HG03469 (cell line): ENCODE measurements at regions not wholly inside any gene's neighbourhood (a gene's known extent, or its start where the extent isn't known, plus 50 kb on each side); places are given as distances from the start of the nearest gene placed in this dataset.

ENCODE experiments used
- ATAC-seq: cut with Tn5 transposase; IDR thresholded peaks from one replicate; pipeline ENCODE4 v1.9.1; 2021; ENCODE audit warnings: mild to moderate bottlenecking, moderate library complexity, moderate number of reproducible peaks; ENCODE audit not compliant: unreplicated experiment

DNA sequence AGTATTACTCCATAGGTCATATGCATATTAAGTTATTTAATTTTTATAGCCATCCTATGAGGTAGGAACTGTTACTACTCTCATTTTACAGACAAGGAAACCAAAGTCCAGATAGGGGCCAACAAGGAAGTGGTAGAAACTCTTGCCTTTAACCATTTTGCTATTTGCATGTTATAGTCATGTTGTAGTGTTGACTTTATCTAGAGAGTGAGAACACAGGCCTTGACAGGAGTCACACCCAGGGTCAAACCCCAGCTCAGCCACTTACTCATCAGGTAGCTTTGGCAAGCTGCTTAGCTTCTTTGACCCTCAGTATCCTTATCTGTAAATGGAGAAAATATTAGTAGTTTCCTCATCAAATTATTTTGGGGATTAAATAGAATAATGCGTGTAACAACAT is 156.2 kb downstream of the CAND1 start:
- no peak for ATAC-seq

DNA sequence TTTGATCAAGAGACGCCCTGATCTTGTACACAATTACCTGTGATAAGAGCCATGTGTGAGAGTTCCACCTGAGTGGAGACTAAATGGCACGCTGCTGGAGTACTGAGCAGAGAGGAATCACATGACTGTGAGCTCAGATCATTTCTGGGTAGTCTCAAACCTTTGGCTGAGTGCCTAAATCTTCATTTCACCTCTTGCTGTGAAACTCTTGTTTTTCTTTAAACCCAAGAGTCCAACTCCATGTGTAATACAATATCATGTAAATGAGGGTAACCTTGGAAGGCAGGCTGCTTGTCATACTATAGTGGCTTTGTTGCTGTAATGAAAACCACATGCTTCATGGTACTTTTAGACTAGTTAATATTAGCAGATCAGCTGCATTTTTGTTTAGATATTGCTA is 156.9 kb downstream of the CAND1 start:
- ATAC-seq: no peak

DNA sequence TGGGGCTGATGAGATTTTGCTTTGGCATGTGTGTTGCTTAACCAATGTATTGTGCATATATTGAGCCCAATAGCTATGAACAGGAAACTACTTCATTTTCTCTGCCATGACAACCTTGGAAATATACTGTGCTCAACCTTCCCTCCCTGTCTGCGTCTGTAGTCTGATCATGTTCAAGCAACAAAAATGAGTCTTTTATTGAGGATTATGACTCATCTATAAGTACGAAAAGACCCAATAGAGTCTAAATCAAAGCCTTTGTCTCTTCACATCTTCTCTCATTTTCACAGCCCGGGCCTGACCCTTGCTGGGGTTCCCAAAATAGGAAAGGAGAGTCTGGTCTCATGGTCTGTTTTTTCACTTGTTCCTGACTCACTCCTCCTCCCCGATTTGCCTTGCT is 158.2 kb downstream of the CAND1 start:
- no peak for ATAC-seq

DNA sequence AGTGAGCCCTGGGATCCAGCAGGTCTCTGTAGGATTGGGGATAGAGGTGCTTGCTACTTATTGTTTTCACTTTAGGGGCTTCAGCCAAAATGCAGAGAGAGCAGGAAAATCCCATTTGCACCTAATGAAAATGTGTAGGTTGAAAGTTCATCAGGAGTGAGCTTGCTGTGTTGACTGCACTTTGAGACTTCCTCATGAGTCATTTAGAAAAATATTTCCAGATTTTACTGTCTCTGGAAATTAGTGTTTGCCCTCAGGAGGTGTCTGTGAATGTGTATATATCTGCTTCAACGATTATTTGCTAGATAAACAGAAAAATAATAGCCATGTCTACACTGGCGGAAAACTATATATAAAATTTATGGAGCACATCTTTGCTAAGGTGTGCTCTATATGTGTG is 159.3 kb downstream of the CAND1 start:
- no peak for ATAC-seq

DNA sequence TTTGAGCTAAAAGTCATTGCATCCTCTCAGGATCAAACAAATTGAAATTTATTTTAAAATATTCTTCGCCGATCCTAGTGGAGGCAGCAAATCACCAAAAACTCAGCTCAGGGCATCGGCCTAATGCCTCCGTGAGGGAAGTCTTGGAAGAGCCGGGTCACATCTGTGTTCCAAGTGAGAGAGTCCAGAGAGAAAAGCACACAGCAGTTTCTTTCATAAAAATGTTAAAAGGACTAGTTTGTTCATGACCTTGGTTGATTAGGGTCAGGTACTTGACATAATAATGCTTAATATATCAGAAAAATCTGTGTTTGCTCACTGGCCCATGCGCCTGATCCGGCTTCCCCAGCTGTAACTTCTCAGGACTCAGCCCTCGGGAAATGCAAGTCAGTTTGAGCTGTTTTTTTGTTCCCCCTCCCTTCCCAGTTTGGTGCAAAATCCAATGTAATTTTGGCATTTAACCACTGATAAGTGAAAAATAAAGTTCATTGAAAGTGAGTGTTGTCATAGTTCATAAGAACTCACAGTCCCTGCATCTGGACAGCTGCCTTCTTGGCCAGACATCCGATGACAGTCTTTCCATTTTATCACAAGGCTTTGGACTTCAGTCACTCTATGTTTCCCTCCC is 161.7 kb downstream of the CAND1 start:
- ATAC-seq: no peak

DNA sequence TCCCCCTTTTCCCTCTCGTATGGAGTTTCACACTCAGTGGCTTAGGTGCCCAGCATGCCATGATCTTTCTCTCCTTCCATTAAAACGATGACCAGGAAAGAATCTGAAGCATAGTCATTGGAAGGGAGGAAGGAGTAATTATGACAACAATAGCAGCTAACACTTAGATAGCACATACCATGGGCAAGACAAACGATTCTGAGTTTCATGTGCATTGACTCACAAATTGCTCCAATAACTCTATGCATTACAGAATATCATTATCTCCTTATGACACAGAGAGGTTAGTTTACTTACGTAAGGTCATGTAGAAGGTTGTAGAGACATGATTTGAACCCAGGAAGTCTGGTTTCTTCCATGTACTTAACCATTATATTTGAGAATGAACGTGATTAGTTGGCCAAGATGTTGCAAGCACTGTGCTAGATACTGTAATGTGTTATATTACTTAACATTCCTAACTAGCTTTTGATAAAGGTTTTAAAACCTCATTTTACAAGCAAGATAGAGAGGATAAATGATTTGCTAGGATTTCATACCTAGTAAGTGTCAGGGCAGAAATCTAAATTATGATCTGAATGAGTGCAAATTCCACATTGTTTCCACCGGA is 162.4 kb downstream of the CAND1 start:
- no peak for ATAC-seq

DNA sequence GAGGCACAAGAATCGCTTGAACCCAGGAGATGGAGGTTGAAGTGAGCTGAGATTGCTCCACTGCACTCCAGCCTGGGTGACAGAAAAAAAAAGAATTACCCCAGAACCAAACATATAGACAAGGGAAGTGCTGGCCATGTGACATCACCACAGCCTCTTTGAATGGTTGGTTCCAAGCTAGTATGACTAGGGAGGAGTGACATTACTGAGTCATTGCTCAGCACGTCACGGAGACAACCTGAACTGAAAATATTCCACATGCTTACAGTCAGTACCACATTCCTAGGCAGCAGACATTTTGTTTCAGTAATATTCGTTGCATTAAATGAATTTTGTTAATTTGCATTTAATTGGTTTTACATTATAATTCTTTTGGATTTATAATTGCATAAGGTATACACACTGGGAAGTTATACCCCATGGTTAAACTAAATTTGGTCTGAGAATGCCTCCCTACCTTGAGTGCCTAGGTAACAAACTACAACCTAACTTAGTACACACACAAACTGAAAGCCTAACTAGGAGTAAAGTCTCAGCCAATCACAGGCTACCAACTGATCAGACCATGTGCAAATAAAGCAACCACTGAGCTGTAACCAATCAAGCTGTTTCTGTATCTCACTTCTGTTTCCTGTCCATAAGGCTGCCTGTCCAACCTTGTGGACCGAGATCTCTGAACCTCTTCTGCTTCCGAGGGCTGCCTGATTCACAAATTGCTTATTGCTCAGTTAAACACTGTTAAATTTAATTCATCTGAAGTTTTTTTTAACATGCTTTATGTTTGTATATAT is 164.4 kb downstream of the CAND1 start:
- peak; percentile 75 for ATAC-seq

DNA sequence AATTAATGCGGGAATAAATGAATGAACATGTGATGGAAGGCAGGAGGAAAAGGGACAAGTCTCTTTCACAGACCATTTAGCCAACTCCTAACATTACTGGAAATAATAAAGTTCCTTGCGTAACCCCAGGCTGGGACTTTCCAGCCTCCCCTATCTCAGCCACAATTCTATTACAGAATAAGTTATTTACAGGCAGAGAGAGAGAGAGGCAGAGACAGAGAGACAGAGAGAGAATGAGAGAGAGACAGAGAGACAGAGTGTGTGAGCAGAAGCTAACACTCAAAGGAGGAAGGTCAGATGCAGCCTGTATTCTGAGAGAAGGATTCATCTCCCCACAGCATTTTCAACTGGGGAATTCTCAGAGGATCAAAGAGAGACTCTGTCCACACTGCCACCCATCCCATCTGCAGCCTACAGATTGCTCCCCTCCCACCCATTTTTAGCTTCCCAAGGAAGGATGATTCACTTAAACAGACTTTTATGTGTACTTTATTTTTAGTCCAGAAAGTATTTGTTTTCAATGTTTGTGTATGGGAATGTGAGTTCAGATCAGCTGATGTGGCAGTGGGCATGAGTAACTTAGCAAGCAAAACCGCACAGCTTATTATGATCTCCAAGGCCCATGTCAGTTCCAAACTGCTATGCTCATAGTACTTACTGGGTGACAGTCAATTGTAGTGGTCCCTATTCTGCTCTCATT is 165.7 kb downstream of the CAND1 start:
- no peak for ATAC-seq

DNA sequence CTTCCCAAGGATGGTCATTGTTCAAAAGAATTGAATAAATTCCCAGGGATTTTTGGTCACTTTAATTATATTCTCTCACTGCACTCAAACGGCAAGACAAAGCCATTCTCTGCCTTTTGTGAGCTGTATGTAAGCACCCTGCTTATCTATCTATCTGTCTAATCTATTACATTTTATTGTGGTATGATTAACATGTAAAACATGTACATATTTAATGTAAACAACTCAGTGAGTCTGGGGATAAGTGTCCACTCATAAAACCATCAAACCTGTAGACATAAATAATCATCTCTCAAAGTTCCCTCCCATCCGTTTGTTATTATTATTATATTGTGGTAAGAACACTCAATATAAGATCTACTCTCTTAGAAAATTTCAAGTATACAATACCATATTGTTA is 167.1 kb downstream of the CAND1 start:
- ATAC-seq: no peak

DNA sequence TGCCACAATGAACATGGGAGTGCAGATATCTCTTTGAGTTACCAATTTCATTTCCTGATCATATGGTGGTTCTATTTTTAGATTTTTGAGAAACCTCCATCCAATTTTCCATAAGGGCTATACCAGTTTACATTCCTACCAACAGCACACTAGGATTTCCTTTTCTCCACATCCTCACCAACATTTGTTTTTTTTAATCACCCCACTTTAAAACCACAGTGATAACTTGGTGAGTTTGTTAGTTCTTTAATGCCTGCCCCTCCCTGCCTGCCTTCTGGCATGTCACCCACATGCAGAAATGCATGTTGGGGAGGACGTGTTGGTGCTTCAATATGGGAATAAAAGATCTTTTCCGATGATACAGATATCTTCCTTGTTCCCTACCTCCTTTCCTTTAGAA is 167.9 kb downstream of the CAND1 start:
- ATAC-seq: no peak

DNA sequence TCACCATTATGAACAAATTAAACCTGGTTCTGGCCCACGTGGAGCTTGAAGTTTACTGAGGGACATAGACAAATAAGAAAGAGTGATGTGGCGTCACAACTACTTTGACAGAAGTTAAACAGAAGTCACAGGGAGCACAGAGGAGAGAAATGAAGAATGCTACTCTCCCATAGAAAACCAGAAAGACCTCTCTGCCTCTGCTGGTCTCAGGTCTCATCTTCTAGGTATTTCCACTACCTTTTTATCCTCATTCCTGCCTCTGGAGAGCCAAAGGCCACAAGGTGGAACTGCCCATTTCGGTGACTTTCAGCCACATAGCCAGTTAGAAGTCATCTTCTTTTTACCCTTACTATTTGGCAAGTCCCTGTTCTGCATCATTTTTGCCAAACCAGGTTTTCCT is 170.5 kb downstream of the CAND1 start:
- ATAC-seq: no peak

DNA sequence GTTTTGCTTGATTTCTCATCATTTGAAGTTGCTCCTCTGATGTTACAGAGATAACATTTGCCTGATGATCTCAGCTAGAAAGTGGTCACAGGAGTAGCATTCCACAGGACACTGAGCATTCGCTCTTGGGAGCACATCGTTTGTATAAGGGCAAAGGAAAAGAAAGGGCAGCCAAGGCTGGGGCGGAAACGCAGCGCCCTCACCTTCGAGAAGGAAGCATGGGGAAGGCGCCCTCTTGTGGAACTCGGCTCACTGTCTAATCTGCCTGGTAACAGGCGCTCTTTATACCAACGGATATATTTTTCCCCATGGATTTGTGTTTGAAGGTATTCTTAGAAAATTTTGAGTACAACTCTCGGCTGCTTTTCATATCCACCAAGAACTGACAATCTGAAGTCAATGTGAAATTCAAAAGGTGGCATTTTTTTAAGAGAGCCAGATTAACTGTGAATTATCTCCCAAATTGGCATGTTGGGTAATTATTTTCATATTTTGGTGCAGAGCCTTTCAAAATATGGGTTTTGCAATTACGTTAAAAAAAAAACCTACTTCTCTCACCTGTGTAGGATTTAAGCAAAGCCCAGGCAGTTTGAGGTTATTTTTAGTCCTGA is 172.7 kb downstream of the CAND1 start:
- ATAC-seq: peak; percentile 80

DNA sequence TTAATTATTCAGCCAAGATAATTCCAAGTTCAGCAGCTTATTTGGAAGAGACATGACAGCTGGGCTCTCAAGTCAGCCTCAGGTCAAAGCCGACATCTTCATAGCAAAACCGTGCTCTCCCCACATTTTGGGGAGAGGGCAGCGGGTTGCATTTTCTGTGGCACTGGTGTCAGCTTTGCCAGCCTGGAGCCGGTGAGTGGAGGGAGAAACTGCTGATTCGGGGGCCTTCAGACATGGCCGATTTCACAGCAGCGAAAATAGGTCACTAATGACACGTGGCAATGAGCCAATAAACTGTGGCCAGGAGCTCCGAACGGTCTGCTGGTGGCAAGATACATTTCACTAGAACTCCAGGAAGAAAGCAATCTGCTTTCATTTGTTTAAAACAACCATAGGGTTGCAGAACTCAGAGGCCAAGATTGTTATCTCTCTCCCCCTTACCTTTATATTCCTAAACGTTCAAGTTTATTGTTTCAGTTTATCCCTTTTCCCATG is 173.2 kb downstream of the CAND1 start:
- ATAC-seq: no peak

DNA sequence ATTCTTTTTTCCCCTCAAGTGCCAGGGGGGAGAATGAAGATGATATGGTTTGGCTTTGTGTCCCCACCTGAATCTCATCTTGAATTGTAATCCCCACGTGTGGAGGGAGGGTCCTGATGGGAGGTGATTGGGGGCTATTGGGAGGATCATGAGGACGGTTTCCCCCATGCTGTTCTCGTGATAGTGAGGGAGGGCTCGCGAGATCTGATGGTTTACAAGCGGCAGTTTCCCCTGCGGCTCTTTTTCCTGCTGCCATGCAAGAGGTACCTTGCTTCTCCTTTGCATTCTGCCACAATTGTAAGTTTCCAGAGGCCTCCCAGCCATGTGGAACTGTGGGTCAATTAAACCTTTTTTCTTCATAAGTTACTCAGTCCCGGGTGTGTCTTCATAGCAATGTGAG is 173.7 kb downstream of the CAND1 start:
- ATAC-seq: no peak

DNA sequence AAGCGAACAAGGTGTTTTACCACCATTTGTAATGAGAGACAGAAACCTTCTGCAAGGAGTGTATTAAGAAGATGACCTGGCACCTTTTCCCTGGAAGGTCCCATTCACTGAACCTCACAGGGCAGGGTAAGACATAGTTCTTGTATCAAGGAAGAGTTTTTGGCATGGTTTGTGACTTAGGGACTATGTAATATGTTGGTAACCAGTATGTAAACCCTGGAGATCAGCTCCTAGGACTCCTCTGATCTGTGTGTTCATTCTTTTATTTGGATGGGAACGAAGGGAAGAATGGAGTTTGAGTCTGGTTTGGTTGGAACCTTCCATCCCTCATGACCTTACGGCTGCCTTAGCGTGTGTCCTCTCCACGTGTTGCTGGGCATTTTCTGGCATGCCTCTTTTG is 175.4 kb downstream of the CAND1 start:
- ATAC-seq: no peak

DNA sequence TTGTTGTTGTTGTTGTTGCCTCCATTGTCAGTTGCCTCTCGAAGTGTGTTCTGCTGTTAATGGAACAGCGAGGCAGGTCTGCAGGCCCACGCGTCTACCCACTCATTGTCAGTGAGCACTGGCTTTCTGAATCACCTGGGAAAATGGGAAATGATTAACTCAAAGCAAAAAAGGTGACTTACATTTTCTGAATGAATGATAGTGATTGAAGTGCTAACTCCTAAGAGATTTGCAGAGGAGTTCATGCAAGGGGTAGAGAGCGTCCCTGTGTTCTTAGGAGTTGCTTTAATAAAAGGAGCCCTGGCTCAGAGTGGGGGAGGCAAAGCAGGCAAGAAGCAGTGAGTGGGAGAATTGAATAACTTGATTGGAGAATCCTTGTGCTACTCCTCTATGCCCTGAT is 177.6 kb downstream of the CAND1 start:
- ATAC-seq: no peak

DNA sequence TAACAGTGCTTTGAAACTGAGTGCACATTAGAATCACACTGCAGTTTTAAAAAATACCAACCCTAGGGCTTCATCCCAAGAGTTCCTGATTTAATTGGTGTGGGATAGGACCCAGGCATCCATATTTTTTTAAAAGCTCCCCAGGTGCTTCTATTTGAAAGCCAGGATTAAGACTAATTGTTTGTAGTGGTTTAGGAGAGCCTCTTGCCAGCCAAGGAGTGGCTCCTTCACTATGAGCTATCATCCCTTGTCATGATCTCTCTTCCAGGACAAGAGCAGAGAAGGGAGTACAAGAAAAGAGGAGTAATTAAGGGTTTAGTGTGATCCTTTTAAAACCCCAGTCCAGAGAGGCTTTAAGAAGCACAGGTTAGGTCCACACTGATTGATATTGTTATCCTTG is 178.0 kb downstream of the CAND1 start:
- ATAC-seq: no peak

DNA sequence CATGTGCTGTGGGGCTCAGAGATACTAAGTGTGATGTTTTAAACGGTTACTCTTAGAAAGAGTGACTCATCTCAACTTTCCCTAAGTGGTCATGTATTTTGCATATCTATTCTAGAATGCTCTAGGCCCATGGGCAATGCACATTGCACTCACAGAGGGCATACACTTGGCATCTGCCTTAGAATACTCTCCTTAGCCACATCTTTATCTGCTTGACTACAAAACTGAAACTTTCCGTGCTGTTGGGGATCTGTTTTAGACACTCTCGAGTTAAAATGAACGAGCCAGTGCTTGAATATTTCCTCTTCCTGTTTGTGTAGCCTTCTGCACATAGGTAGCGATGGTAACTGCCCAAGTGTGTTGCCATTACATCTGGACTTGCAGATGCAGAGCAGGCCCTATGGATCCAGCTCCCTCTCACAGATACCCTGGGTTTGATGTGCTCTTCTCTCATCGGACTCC is 180.5 kb downstream of the CAND1 start:
- peak; percentile 77 for ATAC-seq

DNA sequence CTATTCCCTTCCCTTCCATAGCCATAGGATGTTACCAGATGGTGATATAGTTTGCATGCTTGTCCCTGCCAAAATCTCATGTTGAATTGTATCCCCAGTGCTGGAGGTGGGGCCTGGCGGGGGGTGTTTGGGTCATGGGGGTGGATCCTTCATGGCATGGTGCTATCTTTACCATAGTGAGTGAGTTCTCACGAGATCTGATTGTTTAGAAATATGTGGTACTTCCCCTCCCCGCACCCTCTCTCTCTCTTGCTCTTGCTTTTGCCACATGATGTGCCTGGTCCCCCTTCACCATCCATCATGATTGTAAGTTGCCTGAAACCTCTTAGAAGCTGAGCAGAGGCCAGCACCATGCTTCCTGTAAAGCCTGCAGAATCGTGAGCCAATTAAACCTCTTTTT is 181.3 kb downstream of the CAND1 start:
- ATAC-seq: no peak

DNA sequence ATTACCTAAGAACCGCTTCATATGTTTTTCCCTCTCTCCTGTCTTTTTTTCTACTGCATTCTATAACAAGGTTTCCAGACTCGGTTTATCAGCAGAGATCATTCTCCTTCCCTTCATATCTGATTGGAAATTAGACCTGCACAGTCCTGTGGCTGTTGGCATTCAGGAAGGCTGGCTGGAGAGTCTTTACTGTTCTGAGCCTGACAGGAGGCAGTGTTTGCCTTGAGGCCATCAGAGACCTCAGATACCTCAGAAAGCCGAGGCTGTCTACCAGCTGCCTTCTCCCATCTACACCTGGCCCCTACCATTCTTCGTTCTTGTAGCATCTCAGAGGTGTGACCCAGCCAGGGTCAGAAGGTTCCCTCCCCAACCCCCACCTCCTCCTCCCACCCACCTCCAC is 182.0 kb downstream of the CAND1 start:
- no peak for ATAC-seq
